ENCODE measurements at regions not wholly inside any gene's neighbourhood (a gene's known extent, or its start where the extent isn't known, plus 50 kb on each side); places are given as distances from the start of the nearest gene placed in this dataset.

GRCh38 chr11:45580399-45580798, 85.0 kb downstream of the CHST1 start:
- no peak for TF ChIP-seq EZH2phosphoT487 (IDR thresholded peaks at IDR 0.05; ENCODE audit: borderline replicate concordance, low read depth, low read length)
- no peak for TF ChIP-seq CTCF (conservative IDR thresholded peaks at IDR 0.05; ENCODE audit: low read length)
